ENCODE measurements at regions not wholly inside any gene's neighbourhood (a gene's known extent, or its start where the extent isn't known, plus 50 kb on each side); places are given as distances from the start of the nearest gene placed in this dataset.

GRCh38 chr5:15254607-15255006, 245.4 kb upstream of the FBXL7 start:
- intact Hi-C loops (cut with DNase I): no loop called here
- DNase-seq: no peak
- H3K4me1 ChIP-seq: no peaks in the 10 kb centered on the region
- no peak overlapping the region for H3K4me3 ChIP-seq
- H3K9me3 ChIP-seq: no peaks in the 10 kb centered on the region
- WGBS, 2 donors: 70 to 72% methylated on average over 3 of the region's 3 CpGs
- H3K36me3 ChIP-seq: no peaks in the 10 kb centered on the region
- no peak overlapping the region for H3K27ac ChIP-seq
- TF ChIP-seq CTCF (IDR thresholded peaks at IDR 0.05) (no peak), POLR2A (IDR thresholded peaks at IDR 0.05) (no peak)
- H3K27me3 ChIP-seq: no peaks in the 10 kb centered on the region

GRCh38 chr5:15252331-15252730, 247.6 kb upstream of the FBXL7 start:
- TF ChIP-seq CTCF (IDR thresholded peaks at IDR 0.05) (no peak), POLR2A (IDR thresholded peaks at IDR 0.05) (no peak)
- Histone ChIP-seq H3K4me1 (no peaks in the 10 kb centered on the region), H3K27ac (no peak overlapping the region), H3K27me3 (no peaks in the 10 kb centered on the region), H3K36me3 (no peaks in the 10 kb centered on the region), H3K9me3 (no peaks in the 10 kb centered on the region), H3K4me3 (no peak overlapping the region)
- 82 to 86% methylated on average over 3 of the region's 3 CpGs for WGBS, 2 donors
- intact Hi-C loops (cut with DNase I): no loop called here
- no peak for DNase-seq

- peaks cover 0 to 8% (median 5%) of the 10 kb centered on the region in 3 donors for H3K9me3 ChIP-seq
- intact Hi-C loops (cut with DNase I): no loop called here
- H3K4me1 ChIP-seq: no peaks in the 10 kb centered on the region
- TF ChIP-seq POLR2A (IDR thresholded peaks at IDR 0.05) (no peak), CTCF (IDR thresholded peaks at IDR 0.05) (no peak)
- 32 to 35% methylated on average over 3 of the region's 3 CpGs for WGBS, 2 donors
- DNase-seq: no peak
- no peak overlapping the region for H3K4me3 ChIP-seq
- no peak overlapping the region for H3K27ac ChIP-seq
- no peaks in the 10 kb centered on the region for H3K27me3 ChIP-seq
- no peaks in the 10 kb centered on the region for H3K36me3 ChIP-seq
Measured at GRCh38 chr5:15249152-15249551, 250.8 kb upstream of the FBXL7 start.

- intact Hi-C loops (cut with DNase I): no loop called here
- Histone ChIP-seq H3K27ac (no peak overlapping the region), H3K27me3 (no peaks in the 10 kb centered on the region), H3K9me3 (peaks cover 0 to 8% (median 5%) of the 10 kb centered on the region in 3 donors), H3K36me3 (no peaks in the 10 kb centered on the region), H3K4me3 (no peak overlapping the region), H3K4me1 (no peaks in the 10 kb centered on the region)
- DNase-seq: no peak
- TF ChIP-seq CTCF (IDR thresholded peaks at IDR 0.05) (no peak), POLR2A (IDR thresholded peaks at IDR 0.05) (no peak)
Measured at GRCh38 chr5:15248731-15249130, 251.2 kb upstream of the FBXL7 start.

- intact Hi-C loops (cut with DNase I): no loop called here
- no peaks in the 10 kb centered on the region for H3K36me3 ChIP-seq
- no peak overlapping the region for H3K27ac ChIP-seq
- peaks cover 0 to 8% (median 5%) of the 10 kb centered on the region in 3 donors for H3K9me3 ChIP-seq
- H3K4me1 ChIP-seq: no peaks in the 10 kb centered on the region
- no peak for DNase-seq
- no peak overlapping the region for H3K4me3 ChIP-seq
- 56 to 73% methylated on average over 1 of the region's 1 CpG for WGBS, 2 donors
- no peaks in the 10 kb centered on the region for H3K27me3 ChIP-seq
- TF ChIP-seq CTCF (IDR thresholded peaks at IDR 0.05): no peak
- no peak for TF ChIP-seq POLR2A (IDR thresholded peaks at IDR 0.05)
Measured at GRCh38 chr5:15245913-15246312, 254.1 kb upstream of the FBXL7 start.

All from esophagus squamous epithelium (tissue), 5 donors.